Fibroblast of skin of right biceps (primary cell): ENCODE measurements at regions not wholly inside any gene's neighbourhood (a gene's known extent, or its start where the extent isn't known, plus 50 kb on each side); places are given as distances from the start of the nearest gene placed in this dataset.
A peak's percentile ranks its signal among the peaks of the same experiment; 100 is the strongest.

Experiments used
- DNase-seq: peaks from one replicate; pipeline ENCODE4 v3.0.0-alpha.2; 2013

DNA sequence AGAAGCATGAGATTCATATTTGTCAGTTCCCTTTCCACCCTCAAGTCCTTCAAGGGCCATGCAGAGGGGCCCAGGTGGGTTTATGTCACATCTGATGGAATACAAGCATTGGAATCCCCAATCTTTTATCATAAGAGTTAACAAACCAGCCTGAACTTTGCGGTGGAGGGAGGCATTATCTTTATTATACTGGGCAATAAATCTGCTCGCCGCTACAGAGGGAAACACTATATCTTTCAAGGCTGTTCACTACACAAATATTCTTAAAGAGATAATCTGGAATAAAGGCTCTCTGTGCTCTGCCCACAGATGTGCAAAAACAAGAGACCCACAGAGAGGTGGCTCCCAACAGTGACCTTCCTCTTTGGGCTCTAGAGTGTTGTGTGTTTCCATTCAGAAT, 153.6 kb upstream of the PLEKHA5 start:
- no peak for DNase-seq

GRCh38 chr12:18979401-18980126, 150.0 kb upstream of the PLEKHA5 start:
- no peak for DNase-seq

GRCh38 chr12:18981732-18982131, 147.8 kb upstream of the PLEKHA5 start:
- DNase-seq, result no peak

- no peak for DNase-seq
Measured at GRCh38 chr12:18982226-18982949, 147.1 kb upstream of the PLEKHA5 start.

DNA sequence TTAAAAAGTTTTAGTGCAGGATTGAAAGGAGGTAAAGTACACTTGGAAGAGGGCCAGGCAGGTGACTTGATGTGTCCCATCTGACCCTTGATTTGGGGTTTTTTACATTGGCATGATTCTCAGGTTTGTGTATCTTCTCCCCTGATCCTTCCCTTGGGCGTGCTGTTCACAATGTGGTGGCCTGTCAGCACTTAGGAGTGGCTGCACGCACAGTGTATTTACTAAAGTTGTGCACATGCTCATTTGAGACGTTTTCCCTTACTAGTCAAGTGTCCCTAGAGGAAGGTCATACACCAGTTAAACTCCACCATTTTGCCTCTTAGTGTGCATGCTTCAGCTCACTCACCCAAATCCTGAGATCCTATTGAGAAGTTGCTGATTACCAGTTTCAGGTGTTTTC, 145.7 kb upstream of the PLEKHA5 start:
- DNase-seq, result no peak

- DNase-seq, result no peak
Measured at GRCh38 chr12:18990856-18991255, 138.7 kb upstream of the PLEKHA5 start.

DNA sequence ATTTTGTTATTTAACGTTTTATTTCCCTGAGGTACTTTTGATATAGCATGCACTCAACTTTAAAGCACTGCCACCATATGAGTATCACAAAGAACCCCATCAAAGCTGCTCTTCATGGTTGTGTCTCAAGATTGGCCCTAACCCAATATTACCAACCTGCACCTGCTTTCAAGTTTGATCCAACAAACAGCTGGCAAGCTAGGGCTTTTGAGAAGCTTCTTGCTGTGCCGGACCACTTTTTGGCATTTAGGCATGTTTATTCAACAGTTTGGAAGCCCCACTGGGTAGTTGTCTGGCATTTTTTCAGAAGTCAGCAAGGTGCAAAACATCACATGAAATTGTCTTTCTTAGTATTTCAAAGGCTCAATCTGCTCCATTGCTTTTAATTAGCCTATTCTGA, 137.2 kb upstream of the PLEKHA5 start:
- DNase-seq, result no peak

- peak; percentile 87 for DNase-seq
Measured at GRCh38 chr12:18998343-18999261, 130.9 kb upstream of the PLEKHA5 start.

GRCh38 chr12:19000836-19001235, 128.7 kb upstream of the PLEKHA5 start:
- DNase-seq, result no peak

GRCh38 chr12:19002216-19002615, 127.3 kb upstream of the PLEKHA5 start:
- no peak for DNase-seq

DNA sequence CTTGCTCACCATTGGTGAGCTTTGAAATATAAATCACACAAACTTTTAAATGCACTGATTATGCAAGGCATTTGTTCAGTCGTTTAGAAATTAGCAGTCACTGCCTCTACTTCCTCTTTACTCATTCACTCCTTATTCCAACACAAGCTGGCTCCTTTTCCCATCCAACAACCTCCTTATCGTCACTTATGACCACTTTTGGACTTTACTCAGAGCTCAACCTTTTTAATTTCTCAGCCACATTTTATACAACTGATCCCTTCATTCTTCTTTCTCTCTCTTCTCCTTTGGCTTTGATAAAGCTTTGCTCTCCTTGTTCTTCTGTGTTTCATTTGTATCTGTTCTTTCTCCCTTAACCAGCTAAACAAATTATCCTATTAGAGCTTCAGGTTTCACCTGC, 126.4 kb upstream of the PLEKHA5 start:
- DNase-seq, result no peak

GRCh38 chr12:19003987-19004619, 125.4 kb upstream of the PLEKHA5 start:
- no peak for DNase-seq

- DNase-seq, result no peak
Measured at GRCh38 chr12:19005257-19005801, 124.2 kb upstream of the PLEKHA5 start.

- DNase-seq, result no peak
Measured at GRCh38 chr12:19006626-19007137, 122.9 kb upstream of the PLEKHA5 start.

DNA sequence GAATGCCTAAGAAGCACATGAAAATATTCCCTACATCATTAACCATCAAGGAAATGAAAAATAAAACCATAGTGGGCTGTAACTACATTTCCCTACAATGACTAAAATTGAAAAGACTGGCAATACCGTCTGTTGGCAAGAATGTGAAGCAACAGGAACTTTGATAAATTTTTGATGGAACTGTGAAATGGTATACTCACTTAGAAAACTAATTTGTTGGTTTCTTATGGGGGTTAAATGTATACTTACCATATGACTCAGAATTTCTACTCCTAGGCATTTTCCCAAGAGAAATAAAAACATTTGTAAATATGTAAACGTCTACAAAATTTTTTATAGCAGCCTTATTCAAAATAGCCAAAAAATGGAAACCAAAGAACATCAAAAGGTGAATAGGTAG, 121.4 kb upstream of the PLEKHA5 start:
- DNase-seq, result no peak

DNA sequence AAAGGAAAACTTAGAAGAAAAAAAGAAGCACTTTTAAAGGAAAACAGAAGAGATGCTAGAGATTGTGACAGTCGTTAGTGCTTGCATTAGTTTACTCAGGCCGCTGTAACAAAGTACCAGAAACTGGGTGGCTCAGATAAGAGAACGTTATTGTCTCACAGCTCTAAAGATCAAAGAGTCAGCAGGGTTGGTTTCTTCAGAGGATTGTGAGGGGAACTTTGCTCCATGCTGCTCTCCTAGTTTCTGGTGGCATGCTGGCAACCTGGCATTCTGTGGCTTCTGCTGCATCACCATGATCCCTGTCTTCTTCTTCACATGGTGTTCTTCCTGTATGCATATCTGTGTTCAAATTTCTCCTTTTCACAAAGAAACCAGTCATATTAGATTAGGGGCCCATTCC, 119.4 kb upstream of the PLEKHA5 start:
- DNase-seq, result no peak

- DNase-seq, result no peak
Measured at GRCh38 chr12:19010726-19011125, 118.8 kb upstream of the PLEKHA5 start.

- no peak for DNase-seq
Measured at GRCh38 chr12:19012965-19013364, 116.6 kb upstream of the PLEKHA5 start.

- no peak for DNase-seq
Measured at GRCh38 chr12:19014240-19014639, 115.3 kb upstream of the PLEKHA5 start.

DNA sequence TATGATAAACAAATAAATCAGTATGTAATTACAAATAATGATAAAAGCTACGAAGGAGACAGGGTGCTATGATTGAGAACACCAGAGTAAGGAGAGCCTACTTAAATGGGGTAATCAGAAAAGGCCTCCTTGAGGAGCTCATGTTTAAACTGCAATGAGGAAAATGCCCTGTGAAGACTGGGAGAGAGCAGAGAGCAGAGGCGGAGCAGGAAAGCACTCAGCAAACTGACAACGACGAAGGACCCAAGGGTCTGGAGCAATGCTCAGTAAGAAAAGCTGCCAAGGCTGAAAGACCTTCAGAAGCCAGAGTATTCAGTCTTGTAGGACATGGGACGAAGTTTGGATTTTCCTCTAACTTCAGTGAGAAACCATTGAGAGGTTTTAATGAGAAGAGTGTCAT, 114.2 kb upstream of the PLEKHA5 start:
- no peak for DNase-seq

GRCh38 chr12:19018302-19018970, 111.1 kb upstream of the PLEKHA5 start:
- DNase-seq, result peak; percentile 90

GRCh38 chr12:19021240-19021639, 108.3 kb upstream of the PLEKHA5 start:
- no peak for DNase-seq
